ENCODE measurements at regions not wholly inside any gene's neighbourhood (a gene's known extent, or its start where the extent isn't known, plus 50 kb on each side); places are given as distances from the start of the nearest gene placed in this dataset.

GRCh38 chr3:162492446-162493081 is 996.0 kb downstream of the OTOL1 start:
- no peak for TF ChIP-seq CTCF (IDR thresholded peaks at IDR 0.05)
- TF ChIP-seq EZH2phosphoT487 (IDR thresholded peaks at IDR 0.05) = no peak
- TF ChIP-seq EZH2 (IDR thresholded peaks at IDR 0.05) = no peak
